ENCODE measurements at regions not wholly inside any gene's neighbourhood (a gene's known extent, or its start where the extent isn't known, plus 50 kb on each side); places are given as distances from the start of the nearest gene placed in this dataset.

DNA sequence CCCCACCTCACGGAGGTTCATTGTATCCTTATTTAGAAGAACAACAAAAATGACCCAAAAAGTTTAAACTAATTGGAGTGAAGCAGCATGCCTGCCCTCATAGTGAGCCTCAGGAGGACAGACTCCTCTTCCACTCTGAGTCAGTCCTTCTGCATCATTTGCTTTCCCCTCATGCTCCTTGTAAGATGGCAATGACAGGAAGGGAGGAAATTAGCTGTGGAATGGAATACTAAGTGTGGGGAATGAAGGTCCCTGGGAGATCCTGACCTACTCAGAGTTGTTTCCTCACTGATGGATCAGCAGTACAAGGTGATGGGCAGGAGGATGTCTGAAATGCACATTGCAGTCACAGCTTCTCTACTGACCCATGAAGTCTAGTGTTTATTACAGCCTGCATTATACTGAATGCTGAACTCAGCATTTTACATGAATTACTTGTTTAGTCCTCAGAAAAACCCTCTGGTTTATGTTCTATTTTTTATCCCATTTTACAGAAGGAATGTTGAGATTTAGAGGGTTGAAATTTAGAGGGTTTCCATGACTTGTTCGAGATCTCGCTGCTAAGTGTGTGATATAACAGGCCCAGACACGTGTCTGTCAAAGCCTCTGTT lies 212.0 kb upstream of the PCSK2 start:
- H3K27me3 ChIP-seq (ENCODE audit: control insufficient read depth, extremely low read depth, insufficient read depth, low read length), result no peaks in the 10 kb centered on the region

DNA sequence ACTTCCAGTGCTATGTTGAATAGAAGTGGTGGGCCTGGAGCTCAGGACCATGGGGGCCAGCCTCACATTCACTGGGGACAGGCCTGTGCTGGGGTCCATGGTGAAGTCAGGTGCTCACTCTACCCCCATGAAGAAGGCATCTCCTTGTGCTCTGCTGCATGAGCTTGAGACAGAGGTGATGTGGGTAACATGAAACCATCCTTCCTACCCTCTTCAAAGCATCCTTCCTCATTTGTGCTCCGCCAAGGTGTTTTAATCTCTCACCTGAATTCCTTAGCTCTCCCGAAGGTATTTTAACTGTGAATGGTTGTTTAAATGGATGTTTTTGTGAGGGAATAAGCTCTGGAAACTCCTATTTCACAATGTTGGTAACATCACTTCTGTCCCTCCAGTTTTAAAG lies 209.6 kb upstream of the PCSK2 start:
- FAIRE-seq, result no peak
- Histone ChIP-seq H3K27me3 (ENCODE audit: control insufficient read depth, extremely low read depth, insufficient read depth, low read length) (no peaks in the 10 kb centered on the region), H3K9me1 (ENCODE audit: control insufficient read depth, extremely low read depth, insufficient read depth, low read length) (no peaks in the 10 kb centered on the region), H3K9ac (ENCODE audit: control insufficient read depth, extremely low read depth, insufficient read depth, low read length) (no peak overlapping the region), H3K36me3 (ENCODE audit: control insufficient read depth in 2 of 2, extremely low read depth in 1 of 2, insufficient read depth in 2 of 2, low read length in 2 of 2) (no peaks in the 10 kb centered on the region), H3K27ac (ENCODE audit: control insufficient read depth, insufficient read depth, low read length) (no peak overlapping the region), H3K4me2 (ENCODE audit: control insufficient read depth, extremely low read depth, insufficient read depth, low read depth, low read length) (no peak overlapping the region), H3K4me1 (ENCODE audit: control insufficient read depth, extremely low read depth, insufficient read depth, low read length) (no peaks in the 10 kb centered on the region), H2AFZ (ENCODE audit: control insufficient read depth, low read length) (no peak overlapping the region), H3K9me3 (ENCODE audit: control insufficient read depth, low read depth, low read length) (no peaks in the 10 kb centered on the region), H3K4me3 (ENCODE audit: control insufficient read depth in 2 of 3, extremely low read depth in 1 of 3, insufficient read depth in 2 of 3, low read depth in 1 of 3, low read length in 3 of 3) (no peak overlapping the region), H3K79me2 (ENCODE audit: control insufficient read depth, insufficient read depth, low read length) (no peaks in the 10 kb centered on the region), H4K20me1 (ENCODE audit: control insufficient read depth, extremely low read depth, insufficient read depth, low read length) (no peaks in the 10 kb centered on the region)
- dilution Hi-C loops (cut with MboI; ENCODE audit: extremely low pct_ligation_motif_present, low sequenced_read_pairs), result no loop called here
- DNase-seq (ENCODE audit: low read depth, low spot score), result no peak
- TF ChIP-seq EZH2 (IDR thresholded peaks at IDR 0.05; ENCODE audit: low read length), result no peak
- TF ChIP-seq, protein P1, sequence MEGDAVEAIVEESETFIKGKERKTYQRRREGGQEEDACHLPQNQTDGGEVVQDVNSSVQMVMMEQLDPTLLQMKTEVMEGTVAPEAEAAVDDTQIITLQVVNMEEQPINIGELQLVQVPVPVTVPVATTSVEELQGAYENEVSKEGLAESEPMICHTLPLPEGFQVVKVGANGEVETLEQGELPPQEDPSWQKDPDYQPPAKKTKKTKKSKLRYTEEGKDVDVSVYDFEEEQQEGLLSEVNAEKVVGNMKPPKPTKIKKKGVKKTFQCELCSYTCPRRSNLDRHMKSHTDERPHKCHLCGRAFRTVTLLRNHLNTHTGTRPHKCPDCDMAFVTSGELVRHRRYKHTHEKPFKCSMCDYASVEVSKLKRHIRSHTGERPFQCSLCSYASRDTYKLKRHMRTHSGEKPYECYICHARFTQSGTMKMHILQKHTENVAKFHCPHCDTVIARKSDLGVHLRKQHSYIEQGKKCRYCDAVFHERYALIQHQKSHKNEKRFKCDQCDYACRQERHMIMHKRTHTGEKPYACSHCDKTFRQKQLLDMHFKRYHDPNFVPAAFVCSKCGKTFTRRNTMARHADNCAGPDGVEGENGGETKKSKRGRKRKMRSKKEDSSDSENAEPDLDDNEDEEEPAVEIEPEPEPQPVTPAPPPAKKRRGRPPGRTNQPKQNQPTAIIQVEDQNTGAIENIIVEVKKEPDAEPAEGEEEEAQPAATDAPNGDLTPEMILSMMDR (optimal IDR thresholded peaks at IDR 0.05 in 1 of 3, IDR thresholded peaks at IDR 0.05 in 1 of 3, conservative IDR thresholded peaks at IDR 0.05 in 1 of 3; ENCODE audit: extremely low read depth in 1 of 3, insufficient read depth in 2 of 3, low read length in 3 of 3), result no peak

More for the DNA sequence above, 212.0 kb upstream of the PCSK2 start:
- Histone ChIP-seq H3K4me3 (ENCODE audit: control insufficient read depth in 2 of 3, extremely low read depth in 1 of 3, insufficient read depth in 2 of 3, low read depth in 1 of 3, low read length in 3 of 3) (no peak overlapping the region), H3K79me2 (ENCODE audit: control insufficient read depth, insufficient read depth, low read length) (no peaks in the 10 kb centered on the region), H3K4me1 (ENCODE audit: control insufficient read depth, extremely low read depth, insufficient read depth, low read length) (no peaks in the 10 kb centered on the region), H3K27ac (ENCODE audit: control insufficient read depth, insufficient read depth, low read length) (no peak overlapping the region), H3K36me3 (ENCODE audit: control insufficient read depth in 2 of 2, extremely low read depth in 1 of 2, insufficient read depth in 2 of 2, low read length in 2 of 2) (no peaks in the 10 kb centered on the region), H3K9ac (ENCODE audit: control insufficient read depth, extremely low read depth, insufficient read depth, low read length) (no peak overlapping the region), H3K9me1 (ENCODE audit: control insufficient read depth, extremely low read depth, insufficient read depth, low read length) (no peaks in the 10 kb centered on the region), H2AFZ (ENCODE audit: control insufficient read depth, low read length) (no peak overlapping the region), H4K20me1 (ENCODE audit: control insufficient read depth, extremely low read depth, insufficient read depth, low read length) (no peaks in the 10 kb centered on the region), H3K4me2 (ENCODE audit: control insufficient read depth, extremely low read depth, insufficient read depth, low read depth, low read length) (no peak overlapping the region), H3K9me3 (ENCODE audit: control insufficient read depth, low read depth, low read length) (no peaks in the 10 kb centered on the region)
- DNase-seq (ENCODE audit: low read depth, low spot score), result no peak
- TF ChIP-seq, protein P1 (optimal IDR thresholded peaks at IDR 0.05 in 1 of 3, IDR thresholded peaks at IDR 0.05 in 1 of 3, conservative IDR thresholded peaks at IDR 0.05 in 1 of 3; ENCODE audit: extremely low read depth in 1 of 3, insufficient read depth in 2 of 3, low read length in 3 of 3), result no peak
- no peak for TF ChIP-seq EZH2 (IDR thresholded peaks at IDR 0.05; ENCODE audit: low read length)
- dilution Hi-C loops (cut with MboI; ENCODE audit: extremely low pct_ligation_motif_present, low sequenced_read_pairs), result no loop called here
- no peak for FAIRE-seq

Measured in keratinocyte (primary cell).